Muscle of leg (tissue), 3 donors: ENCODE measurements at regions not wholly inside any gene's neighbourhood (a gene's known extent, or its start where the extent isn't known, plus 50 kb on each side); places are given as distances from the start of the nearest gene placed in this dataset.
A peak's percentile ranks its signal among the peaks of the same experiment; 100 is the strongest.
"Not testable (repeated sequence)": the region's sequence is repeated elsewhere in the genome, so short reads cannot be mapped to it uniquely, and the experiment has no call there.

Source experiments
- DNase-seq: peaks from one replicate; pipeline ENCODE4 v3.0.0; 2013
- H3K27ac ChIP-seq: one replicate; pipeline ENCODE4 v1.5.1; 2013; ENCODE audit warnings: mild to moderate bottlenecking, low read length, control low read depth
- H3K27me3 ChIP-seq: one replicate; pipeline ENCODE4 v1.6.1; 2013; ENCODE audit warnings: low read length; ENCODE audit not compliant: control insufficient read depth, insufficient read depth
- H3K36me3 ChIP-seq: one replicate; pipeline ENCODE4 v1.6.1; 2013; ENCODE audit warnings: low read length; ENCODE audit not compliant: control insufficient read depth, insufficient read depth
- H3K4me1 ChIP-seq: one replicate; pipeline ENCODE4 v1.6.1; 2013; ENCODE audit warnings: low read length; ENCODE audit not compliant: control insufficient read depth, insufficient read depth
- H3K4me3 ChIP-seq: one replicate; pipeline ENCODE4 v1.5.1; 2013; ENCODE audit warnings: low read length, control low read depth
- H3K9me3 ChIP-seq: replicated peaks from 2 replicates; pipeline ENCODE4 v1.6.1; 2013; ENCODE audit warnings: low read depth, low read length; ENCODE audit not compliant: control insufficient read depth
- WGBS: methylation state at CpG from one replicate; pipeline ENCODE4 v1.1.5; 2013; ENCODE audit warnings: missing lambda C conversion rate; ENCODE audit not compliant: insufficient coverage; 5-methylcytosine and 5-hydroxymethylcytosine counted together

- Histone ChIP-seq H3K27me3 (no peaks in the 10 kb centered on the region), H3K36me3 (no peaks in the 10 kb centered on the region), H3K4me1 (no peaks in the 10 kb centered on the region), H3K9me3 (no peaks in the 10 kb centered on the region), H3K27ac (no peak overlapping the region), H3K4me3 (no peak overlapping the region)
- peak; percentile 61 for DNase-seq
- 0% methylated on average over 1 of the region's 1 CpG for WGBS
Measured at GRCh38 chr11:59008947-59009346, 69.7 kb downstream of the GLYATL1 start.

GRCh38 chr11:59009661-59010060 is 70.4 kb downstream of the GLYATL1 start:
- Histone ChIP-seq H3K27me3 (no peaks in the 10 kb centered on the region), H3K9me3 (no peaks in the 10 kb centered on the region), H3K27ac (no peak overlapping the region), H3K4me3 (no peak overlapping the region), H3K36me3 (no peaks in the 10 kb centered on the region), H3K4me1 (no peaks in the 10 kb centered on the region)
- DNase-seq = peak; percentile 49
- no CpG with 5 or more reads among the region's 2 CpGs for WGBS

GRCh38 chr11:59010708-59011107 is 71.4 kb downstream of the GLYATL1 start:
- H3K36me3 ChIP-seq = no peaks in the 10 kb centered on the region
- H3K27ac ChIP-seq = no peak overlapping the region
- no peak for DNase-seq
- H3K4me1 ChIP-seq = no peaks in the 10 kb centered on the region
- H3K9me3 ChIP-seq = no peaks in the 10 kb centered on the region
- WGBS = no CpG with 5 or more reads among the region's 3 CpGs
- H3K4me3 ChIP-seq = no peak overlapping the region
- H3K27me3 ChIP-seq = no peaks in the 10 kb centered on the region

GRCh38 chr11:59011655-59012397 is 72.5 kb downstream of the GLYATL1 start:
- no peak for DNase-seq
- no peak overlapping the region for H3K27ac ChIP-seq

GRCh38 chr11:59012398-59013265 is 73.3 kb downstream of the GLYATL1 start:
- H3K36me3 ChIP-seq = no peaks in the 10 kb centered on the region
- 90% methylated on average over 2 of the region's 4 CpGs for WGBS
- DNase-seq = no peak
- H3K4me1 ChIP-seq = no peaks in the 10 kb centered on the region
- H3K27ac ChIP-seq = no peak overlapping the region
- H3K9me3 ChIP-seq = no peaks in the 10 kb centered on the region
- no peak overlapping the region for H3K4me3 ChIP-seq
- no peaks in the 10 kb centered on the region for H3K27me3 ChIP-seq

More at GRCh38 chr11:59011655-59012397, 72.5 kb downstream of the GLYATL1 start:
- no peaks in the 10 kb centered on the region for H3K27me3 ChIP-seq
- WGBS = no CpG with 5 or more reads among the region's 3 CpGs
- no peaks in the 10 kb centered on the region for H3K9me3 ChIP-seq
- no peak overlapping the region for H3K4me3 ChIP-seq
- H3K4me1 ChIP-seq = no peaks in the 10 kb centered on the region
- H3K36me3 ChIP-seq = no peaks in the 10 kb centered on the region

GRCh38 chr11:59025097-59025496 is 61.0 kb upstream of the GLYATL1B start:
- no peak for DNase-seq
- Histone ChIP-seq H3K27me3 (no peaks in the 10 kb centered on the region), H3K27ac (no peak overlapping the region), H3K36me3 (no peaks in the 10 kb centered on the region), H3K4me3 (no peak overlapping the region), H3K4me1 (no peaks in the 10 kb centered on the region), H3K9me3 (no peaks in the 10 kb centered on the region)
- WGBS = 71% methylated on average over 2 of the region's 4 CpGs

- Histone ChIP-seq H3K27ac (no peak overlapping the region), H3K4me1 (no peaks in the 10 kb centered on the region), H3K36me3 (no peaks in the 10 kb centered on the region), H3K27me3 (no peaks in the 10 kb centered on the region), H3K4me3 (no peak overlapping the region), H3K9me3 (no peaks in the 10 kb centered on the region)
- no peak for DNase-seq
- 82% methylated on average over 2 of the region's 5 CpGs for WGBS
Measured at GRCh38 chr11:59028105-59028504, 58.0 kb upstream of the GLYATL1B start.

- no peak overlapping the region for H3K4me3 ChIP-seq
- no peaks in the 10 kb centered on the region for H3K27me3 ChIP-seq
- H3K27ac ChIP-seq = no peak overlapping the region
- H3K4me1 ChIP-seq = no peaks in the 10 kb centered on the region
- H3K36me3 ChIP-seq = no peaks in the 10 kb centered on the region
- H3K9me3 ChIP-seq = no peaks in the 10 kb centered on the region
- DNase-seq = no peak
- no CpG with 5 or more reads among the region's 2 CpGs for WGBS
Measured at GRCh38 chr11:59029366-59029889, 56.7 kb upstream of the GLYATL1B start.

GRCh38 chr11:59030037-59030436 is 56.1 kb upstream of the GLYATL1B start:
- Histone ChIP-seq H3K36me3 (no peaks in the 10 kb centered on the region), H3K27ac (no peak overlapping the region), H3K27me3 (no peaks in the 10 kb centered on the region), H3K9me3 (no peaks in the 10 kb centered on the region), H3K4me3 (no peak overlapping the region), H3K4me1 (no peaks in the 10 kb centered on the region)
- no peak for DNase-seq
- no CpG with 5 or more reads among the region's 4 CpGs for WGBS

GRCh38 chr11:59031746-59032145 is 54.4 kb upstream of the GLYATL1B start:
- WGBS = no CpG with 5 or more reads among the region's 1 CpG
- not testable (repeated sequence) for H3K27ac ChIP-seq, H3K36me3 ChIP-seq, H3K4me3 ChIP-seq, H3K9me3 ChIP-seq, DNase-seq, H3K4me1 ChIP-seq, H3K27me3 ChIP-seq
